ENCODE measurements at regions not wholly inside any gene's neighbourhood (a gene's known extent, or its start where the extent isn't known, plus 50 kb on each side); places are given as distances from the start of the nearest gene placed in this dataset.

GRCh38 chr2:222033541-222033940 lies 265.3 kb downstream of the PAX3 start:
- TF ChIP-seq CTCF (IDR thresholded peaks at IDR 0.05; ENCODE audit: poor library complexity) (no peak), EZH2phosphoT487 (IDR thresholded peaks at IDR 0.05; ENCODE audit: low read depth, severe bottlenecking, unreplicated experiment) (no peak)
